ENCODE measurements at regions not wholly inside any gene's neighbourhood (a gene's known extent, or its start where the extent isn't known, plus 50 kb on each side); places are given as distances from the start of the nearest gene placed in this dataset.
A peak's percentile ranks its signal among the peaks of the same experiment; 100 is the strongest.

DNA sequence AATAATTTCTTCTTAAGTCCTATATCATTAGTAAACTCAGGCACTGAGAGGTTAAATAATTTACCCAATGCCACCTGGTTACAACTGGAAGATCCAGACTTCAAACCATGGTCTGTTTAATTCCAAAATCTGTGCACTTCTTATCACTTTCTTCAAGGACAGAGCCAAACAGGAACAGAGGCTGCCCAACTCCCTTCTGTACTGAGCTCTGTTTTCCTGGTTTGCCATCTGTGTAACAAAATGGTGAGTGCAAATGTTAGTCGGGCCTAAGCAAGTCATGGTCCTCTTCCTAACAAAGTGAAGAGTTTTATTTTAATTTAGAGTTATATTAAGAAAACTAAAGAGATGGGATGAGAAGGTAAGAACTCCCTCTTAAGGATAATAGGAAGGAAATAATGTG is 80.6 kb upstream of the CCL2 start:
- H3K27ac ChIP-seq (ENCODE audit: low read length) = no peak overlapping the region
- H3K4me2 ChIP-seq (ENCODE audit: low read length) = no peak overlapping the region
- H3K9ac ChIP-seq (ENCODE audit: low read length) = no peak overlapping the region
- peaks cover 10% of the 10 kb centered on the region for H3K4me1 ChIP-seq (ENCODE audit: low read length)
- H3K9me3 ChIP-seq (ENCODE audit: insufficient read depth, low read length) = no peaks in the 10 kb centered on the region
- H4K20me1 ChIP-seq (ENCODE audit: insufficient read depth, low read length) = no peaks in the 10 kb centered on the region
- TF ChIP-seq CTCF (IDR thresholded peaks at IDR 0.05; ENCODE audit: low read depth, low read length) (no peak), EZH2phosphoT487 (IDR thresholded peaks at IDR 0.05; ENCODE audit: low read depth) (no peak)
- no peaks in the 10 kb centered on the region for H3K36me3 ChIP-seq (replicated peaks; ENCODE audit: low read depth, low read length)
- no peak overlapping the region for H2AFZ ChIP-seq (ENCODE audit: low read depth, low read length)
- no peaks in the 10 kb centered on the region for H3K79me2 ChIP-seq (ENCODE audit: low read length)
- peaks cover 42% of the 10 kb centered on the region for H3K27me3 ChIP-seq (ENCODE audit: low read depth, low read length)
- no peak overlapping the region for H3K4me3 ChIP-seq (ENCODE audit: low read length)

DNA sequence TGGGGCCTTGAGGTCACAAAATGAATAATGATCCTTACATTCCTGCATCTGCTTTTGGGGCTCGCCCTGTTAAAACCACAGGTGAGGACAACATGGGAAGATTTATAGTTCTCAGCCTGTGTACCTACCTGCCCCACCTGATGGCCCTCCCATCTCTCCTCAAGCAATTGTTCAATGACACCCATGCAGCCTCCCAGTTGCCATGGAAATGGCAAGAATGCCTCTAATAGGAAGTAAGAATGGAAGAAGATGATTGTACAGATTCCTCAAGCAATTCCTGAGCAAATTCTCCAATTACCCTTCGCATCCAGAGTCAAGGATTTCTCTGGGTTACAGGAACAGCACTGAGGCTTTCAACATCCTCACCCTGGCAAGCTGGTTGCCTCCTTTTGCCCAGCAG is 78.6 kb upstream of the CCL2 start:
- no peaks in the 10 kb centered on the region for H4K20me1 ChIP-seq (ENCODE audit: insufficient read depth, low read length)
- no peaks in the 10 kb centered on the region for H3K36me3 ChIP-seq (replicated peaks; ENCODE audit: low read depth, low read length)
- H3K4me3 ChIP-seq (ENCODE audit: low read length) = no peak overlapping the region
- peaks cover 60% of the 10 kb centered on the region for H3K27me3 ChIP-seq (ENCODE audit: low read depth, low read length)
- no peak overlapping the region for H3K27ac ChIP-seq (ENCODE audit: low read length)
- peaks cover 10% of the 10 kb centered on the region for H3K4me1 ChIP-seq (ENCODE audit: low read length)
- H3K79me2 ChIP-seq (ENCODE audit: low read length) = no peaks in the 10 kb centered on the region
- H2AFZ ChIP-seq (ENCODE audit: low read depth, low read length) = no peak overlapping the region
- H3K9me3 ChIP-seq (ENCODE audit: insufficient read depth, low read length) = no peaks in the 10 kb centered on the region
- TF ChIP-seq EZH2phosphoT487 (IDR thresholded peaks at IDR 0.05; ENCODE audit: low read depth) (no peak), CTCF (IDR thresholded peaks at IDR 0.05; ENCODE audit: low read depth, low read length) (no peak)
- H3K9ac ChIP-seq (ENCODE audit: low read length) = no peak overlapping the region
- H3K4me2 ChIP-seq (ENCODE audit: low read length) = peak overlapping the region; percentile 23; the same call in 1 of the 2 replicates

DNA sequence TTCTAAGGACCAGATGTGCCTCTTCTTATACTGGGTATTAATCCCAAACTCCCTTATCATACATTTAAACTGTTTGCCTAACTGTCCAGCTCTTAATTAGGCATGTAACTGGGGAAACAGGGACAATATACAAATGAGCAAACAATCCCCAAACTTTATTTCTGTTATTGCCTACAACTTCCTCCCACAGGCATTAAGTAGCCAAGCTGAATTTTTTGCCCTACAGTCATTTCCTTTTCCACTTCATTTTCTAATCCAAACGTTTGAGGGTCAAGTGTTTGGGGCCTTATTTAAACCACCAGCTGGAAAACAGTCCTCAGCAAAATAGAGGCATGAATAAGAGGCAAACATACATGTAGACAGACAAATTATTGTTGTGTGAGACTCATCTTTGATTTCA is 77.4 kb upstream of the CCL2 start:
- Histone ChIP-seq H3K4me2 (ENCODE audit: low read length) (no peak overlapping the region), H3K36me3 (replicated peaks; ENCODE audit: low read depth, low read length) (no peaks in the 10 kb centered on the region), H3K79me2 (ENCODE audit: low read length) (no peaks in the 10 kb centered on the region), H2AFZ (ENCODE audit: low read depth, low read length) (no peak overlapping the region), H3K27me3 (ENCODE audit: low read depth, low read length) (peaks cover 72% of the 10 kb centered on the region), H3K4me3 (ENCODE audit: low read length) (no peak overlapping the region), H3K27ac (ENCODE audit: low read length) (no peak overlapping the region), H3K9me3 (ENCODE audit: insufficient read depth, low read length) (no peaks in the 10 kb centered on the region), H4K20me1 (ENCODE audit: insufficient read depth, low read length) (no peaks in the 10 kb centered on the region), H3K9ac (ENCODE audit: low read length) (no peak overlapping the region), H3K4me1 (ENCODE audit: low read length) (peaks cover 10% of the 10 kb centered on the region)
- TF ChIP-seq EZH2phosphoT487 (IDR thresholded peaks at IDR 0.05; ENCODE audit: low read depth) (no peak), CTCF (IDR thresholded peaks at IDR 0.05; ENCODE audit: low read depth, low read length) (no peak)

DNA sequence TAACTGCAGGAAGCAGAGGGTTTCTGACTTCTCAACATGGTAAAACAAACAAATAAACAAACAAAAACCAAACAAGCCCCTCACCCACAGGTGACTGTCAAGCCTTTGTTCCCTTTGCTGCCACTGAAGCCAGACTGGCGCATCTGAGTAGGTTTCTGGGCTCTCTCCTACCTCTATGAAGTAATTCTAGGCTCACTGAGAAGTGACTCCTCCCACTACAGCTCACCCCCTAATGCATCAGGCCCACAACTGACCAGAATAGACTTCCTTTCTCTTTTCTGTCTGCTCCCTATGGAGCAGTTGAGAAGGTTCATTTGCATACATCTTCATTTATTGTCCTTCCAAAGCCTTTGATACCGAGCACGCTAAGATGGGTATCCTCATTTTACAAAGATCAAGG is 77.0 kb upstream of the CCL2 start:
- H3K9me3 ChIP-seq (ENCODE audit: insufficient read depth, low read length) = no peaks in the 10 kb centered on the region
- H3K27ac ChIP-seq (ENCODE audit: low read length) = no peak overlapping the region
- no peak overlapping the region for H3K9ac ChIP-seq (ENCODE audit: low read length)
- TF ChIP-seq CTCF (IDR thresholded peaks at IDR 0.05; ENCODE audit: low read depth, low read length) (no peak), EZH2phosphoT487 (IDR thresholded peaks at IDR 0.05; ENCODE audit: low read depth) (no peak)
- H3K4me3 ChIP-seq (ENCODE audit: low read length) = no peak overlapping the region
- H2AFZ ChIP-seq (ENCODE audit: low read depth, low read length) = no peak overlapping the region
- no peaks in the 10 kb centered on the region for H3K36me3 ChIP-seq (replicated peaks; ENCODE audit: low read depth, low read length)
- H3K4me1 ChIP-seq (ENCODE audit: low read length) = peaks cover 10% of the 10 kb centered on the region
- no peaks in the 10 kb centered on the region for H3K79me2 ChIP-seq (ENCODE audit: low read length)
- no peaks in the 10 kb centered on the region for H4K20me1 ChIP-seq (ENCODE audit: insufficient read depth, low read length)
- H3K27me3 ChIP-seq (ENCODE audit: low read depth, low read length) = peaks cover 72% of the 10 kb centered on the region
- no peak overlapping the region for H3K4me2 ChIP-seq (ENCODE audit: low read length)

All from OCI-LY3 (cell line).